PC-3 (cell line): ENCODE measurements at regions not wholly inside any gene's neighbourhood (a gene's known extent, or its start where the extent isn't known, plus 50 kb on each side); places are given as distances from the start of the nearest gene placed in this dataset.

ENCODE experiments used
- ATAC-seq: fragments of 200-7000 bp; cut with Tn5 transposase; 2 replicates; pipeline ENCODE4 v1.9.1; 2020; ENCODE audit warnings: mild to moderate bottlenecking, moderate library complexity
- BruUV-seq: library from RNA; stranded (reverse); fragments of 400-500 nt; replicated peaks from 2 replicates; lab custom pipeline; 2021; lab: Mats Ljungman, UMichigan
- CTCF ChIA-PET: fragments of 300-600 bp; sonication (Branson Sonifier 250); formaldehyde crosslinking; loops from one replicate; lab custom pipeline; 2022; ENCODE audit warnings: antibody characterized with exemption; lab: Charles Lee
- POLR2A ChIA-PET: fragments of 300-600 bp; sonication (Branson Sonifier 250); formaldehyde crosslinking; loops from one replicate; lab custom pipeline; 2022; ENCODE audit warnings: antibody characterized with exemption; ENCODE audit not compliant: unreplicated experiment; lab: Charles Lee
- DNase-seq: peaks from one replicate; pipeline ENCODE4 v3.0.0-alpha.2; 2015
- H2AFZ ChIP-seq: fragments of 300-600 bp; sonication (generic); 2 replicates; pipeline ENCODE4 v1.6.0; 2016; ENCODE audit warnings: antibody characterized with exemption, low read length
- H3F3A ChIP-seq: fragments of 300-600 bp; sonication (generic); one replicate; pipeline ENCODE4 v1.6.0; 2017; ENCODE audit warnings: antibody characterized with exemption, low read length, control low read depth, mild to moderate bottlenecking; ENCODE audit not compliant: unreplicated experiment
- H3K27ac ChIP-seq: fragments of 300-600 bp; sonication (generic); 2 replicates; pipeline ENCODE4 v1.5.1; 2016; ENCODE audit warnings: mild to moderate bottlenecking, low read length
- H3K27me3 ChIP-seq: fragments of 300-600 bp; sonication (generic); 2 replicates; pipeline ENCODE4 v1.6.1; 2016; ENCODE audit warnings: low read length, mixed read lengths
- H3K36me3 ChIP-seq: fragments of 300-600 bp; sonication (generic); 2 replicates; pipeline ENCODE4 v1.6.1; 2016; ENCODE audit warnings: low read depth, mixed run types, low read length, mixed read lengths
- H3K4me1 ChIP-seq: fragments of 300-600 bp; sonication (generic); 2 replicates; pipeline ENCODE4 v1.5.1; 2016; ENCODE audit warnings: low read length; ENCODE audit not compliant: insufficient read depth
- H3K4me2 ChIP-seq: fragments of 300-600 bp; sonication (generic); 2 replicates; pipeline ENCODE4 v1.6.0; 2016; ENCODE audit warnings: low read length
- H3K4me3 ChIP-seq: fragments of 300-600 bp; sonication (generic); 2 replicates; pipeline ENCODE4 v1.5.1; 2016; ENCODE audit warnings: mild to moderate bottlenecking, low read length, mixed read lengths
- H3K79me2 ChIP-seq: fragments of 300-600 bp; sonication (generic); 2 replicates; pipeline ENCODE4 v1.6.1; 2017; ENCODE audit warnings: low read length, mixed read lengths
- H3K9ac ChIP-seq: fragments of 300-600 bp; sonication (generic); 2 replicates; pipeline ENCODE4 v1.6.0; 2016; ENCODE audit warnings: mild to moderate bottlenecking, low read length
- H3K9me2 ChIP-seq: fragments of 300-600 bp; sonication (generic); replicated peaks from 2 replicates; pipeline ENCODE4 v1.6.1; 2016; ENCODE audit warnings: mixed run types, low read length, mixed read lengths
- H3K9me3 ChIP-seq: fragments of 300-600 bp; sonication (generic); 2 replicates; pipeline ENCODE4 v1.6.1; 2016; ENCODE audit warnings: low read length, mixed read lengths
- H4K20me1 ChIP-seq: fragments of 300-600 bp; sonication (generic); 2 replicates; pipeline ENCODE4 v1.6.1; 2016; ENCODE audit warnings: low read length, mixed read lengths
- EZH2 ChIP-seq: fragments of 300-600 bp; sonication (generic); IDR thresholded peaks from one replicate; pipeline ENCODE4 v1.6.1; 2017; ENCODE audit warnings: antibody characterized with exemption, mild to moderate bottlenecking, low read length; ENCODE audit not compliant: unreplicated experiment
- EZH2phosphoT487 ChIP-seq: fragments of 300-600 bp; sonication (generic); IDR thresholded peaks from 2 replicates; pipeline ENCODE4 v1.6.1; 2018; ENCODE audit warnings: mild to moderate bottlenecking, antibody characterized with exemption, low read length, borderline replicate concordance
- intact Hi-C: fragments of 100-400 bp; cut with micrococcal nuclease; formaldehyde crosslinking; loops from 2 replicates; pipeline ENCODE4 v1.9.0; 2023
- TF ChIP-seq, protein P1 (sequence below): fragments of 300-600 bp; sonication (generic); conservative IDR thresholded peaks from 2 replicates; pipeline ENCODE4 v1.5.1; 2017; ENCODE audit warnings: antibody characterized with exemption, low read depth, mild to moderate bottlenecking, low read length

DNA sequence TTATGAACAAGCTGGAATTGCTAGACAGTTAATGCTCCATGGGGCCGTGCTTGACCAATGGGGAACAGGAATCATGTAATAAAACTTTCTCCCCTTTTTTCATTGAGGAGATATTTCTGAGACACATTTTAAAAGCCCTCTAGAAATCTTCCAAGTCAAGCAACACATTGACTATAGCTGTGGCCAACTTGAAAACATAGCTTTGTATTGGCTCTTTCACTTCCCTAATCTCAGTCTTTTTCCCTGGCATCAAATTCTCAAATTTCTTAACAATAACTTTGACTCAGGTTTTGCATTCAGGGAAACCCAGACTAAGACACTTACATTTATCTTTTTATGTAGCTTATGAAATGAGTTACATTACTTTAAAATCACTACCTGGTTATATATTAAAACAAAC lies 947.1 kb upstream of the MBL2 start:
- Histone ChIP-seq H3K4me1 (no peaks in the 10 kb centered on the region), H3K36me3 (no peaks in the 10 kb centered on the region), H3K9me3 (no peaks in the 10 kb centered on the region), H3K9ac (no peak overlapping the region), H3K27ac (no peak overlapping the region), H2AFZ (no peak overlapping the region), H4K20me1 (no peaks in the 10 kb centered on the region), H3K27me3 (no peaks in the 10 kb centered on the region), H3K4me3 (no peak overlapping the region), H3K4me2 (no peak overlapping the region), H3F3A (no peaks in the 10 kb centered on the region), H3K79me2 (no peaks in the 10 kb centered on the region), H3K9me2 (no peaks in the 10 kb centered on the region)
- BruUV-seq: no TSS peak
- POLR2A ChIA-PET: no interaction called here
- ATAC-seq (no peak), DNase-seq (no peak)
- intact Hi-C loops: no loop called here
- TF ChIP-seq EZH2phosphoT487 (no peak), EZH2 (no peak)
- TF ChIP-seq, protein P1, sequence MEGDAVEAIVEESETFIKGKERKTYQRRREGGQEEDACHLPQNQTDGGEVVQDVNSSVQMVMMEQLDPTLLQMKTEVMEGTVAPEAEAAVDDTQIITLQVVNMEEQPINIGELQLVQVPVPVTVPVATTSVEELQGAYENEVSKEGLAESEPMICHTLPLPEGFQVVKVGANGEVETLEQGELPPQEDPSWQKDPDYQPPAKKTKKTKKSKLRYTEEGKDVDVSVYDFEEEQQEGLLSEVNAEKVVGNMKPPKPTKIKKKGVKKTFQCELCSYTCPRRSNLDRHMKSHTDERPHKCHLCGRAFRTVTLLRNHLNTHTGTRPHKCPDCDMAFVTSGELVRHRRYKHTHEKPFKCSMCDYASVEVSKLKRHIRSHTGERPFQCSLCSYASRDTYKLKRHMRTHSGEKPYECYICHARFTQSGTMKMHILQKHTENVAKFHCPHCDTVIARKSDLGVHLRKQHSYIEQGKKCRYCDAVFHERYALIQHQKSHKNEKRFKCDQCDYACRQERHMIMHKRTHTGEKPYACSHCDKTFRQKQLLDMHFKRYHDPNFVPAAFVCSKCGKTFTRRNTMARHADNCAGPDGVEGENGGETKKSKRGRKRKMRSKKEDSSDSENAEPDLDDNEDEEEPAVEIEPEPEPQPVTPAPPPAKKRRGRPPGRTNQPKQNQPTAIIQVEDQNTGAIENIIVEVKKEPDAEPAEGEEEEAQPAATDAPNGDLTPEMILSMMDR: no peak
- CTCF ChIA-PET: no interaction called here

DNA sequence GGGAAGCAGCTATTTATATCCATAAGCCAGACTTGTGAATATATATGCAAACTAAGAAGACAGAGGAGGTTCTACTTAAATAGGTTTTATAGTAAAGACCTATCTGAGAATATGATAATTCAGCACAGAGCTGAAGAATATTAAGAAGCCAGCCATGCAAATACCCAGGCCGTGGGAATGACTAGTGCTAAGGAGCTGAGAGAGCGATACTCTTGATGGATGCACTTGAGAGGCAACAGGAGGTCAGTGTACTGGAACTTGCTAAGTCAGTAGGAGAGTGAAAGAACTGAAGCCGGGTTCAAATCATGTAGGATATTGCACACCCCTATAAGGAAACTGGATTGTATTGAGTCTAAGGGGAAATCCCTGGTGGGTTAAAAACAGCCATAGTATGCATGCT lies 943.6 kb upstream of the MBL2 start:
- no peak overlapping the region for H3K4me2 ChIP-seq
- intact Hi-C loops: no loop called here
- CTCF ChIA-PET: no interaction called here

DNA sequence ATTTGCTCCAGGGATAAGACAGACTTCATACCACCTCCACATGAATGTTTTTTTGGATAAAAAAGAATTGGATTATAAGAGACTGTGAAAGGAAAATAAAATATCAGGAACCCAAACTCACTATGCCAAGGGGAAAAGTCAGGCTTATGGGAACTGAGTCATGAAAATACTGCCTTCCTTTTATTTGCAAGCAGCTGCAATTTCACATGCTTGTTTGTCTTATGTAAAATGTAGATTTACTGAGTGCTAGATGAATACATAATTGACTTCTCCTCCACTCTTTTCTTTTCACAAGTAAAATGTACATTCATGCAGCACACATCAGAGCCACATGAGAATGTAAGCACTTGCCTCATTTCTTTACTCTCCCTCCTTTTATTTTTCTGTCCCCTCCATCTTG lies 940.8 kb upstream of the MBL2 start:
- H3K9ac ChIP-seq: no peak overlapping the region
- CTCF ChIA-PET: no interaction called here
- TF ChIP-seq EZH2: no peak
- no peak for TF ChIP-seq EZH2phosphoT487
- TF ChIP-seq, protein P1: no peak
- POLR2A ChIA-PET: no interaction called here
- no peaks in the 10 kb centered on the region for H3F3A ChIP-seq
- no peaks in the 10 kb centered on the region for H3K9me3 ChIP-seq
- no peak for DNase-seq
- H3K27me3 ChIP-seq: no peaks in the 10 kb centered on the region
- no peaks in the 10 kb centered on the region for H3K9me2 ChIP-seq
- no TSS peak for BruUV-seq
- H3K36me3 ChIP-seq: no peaks in the 10 kb centered on the region
- ATAC-seq: peak; percentile 65
- H3K4me3 ChIP-seq: no peak overlapping the region
- no peak overlapping the region for H3K4me2 ChIP-seq
- H2AFZ ChIP-seq: no peak overlapping the region
- no peak overlapping the region for H3K27ac ChIP-seq
- no peaks in the 10 kb centered on the region for H3K4me1 ChIP-seq
- intact Hi-C loops: no loop called here
- H3K79me2 ChIP-seq: no peaks in the 10 kb centered on the region
- H4K20me1 ChIP-seq: no peaks in the 10 kb centered on the region

More for the DNA sequence above, 943.6 kb upstream of the MBL2 start:
- H3K9me2 ChIP-seq: no peaks in the 10 kb centered on the region
- DNase-seq (no peak), ATAC-seq (no peak)
- POLR2A ChIA-PET: no interaction called here
- no peak overlapping the region for H3K27ac ChIP-seq
- no peak overlapping the region for H3K9ac ChIP-seq
- no peak overlapping the region for H3K4me3 ChIP-seq
- H3F3A ChIP-seq: no peaks in the 10 kb centered on the region
- H3K9me3 ChIP-seq: no peaks in the 10 kb centered on the region
- no TSS peak for BruUV-seq
- H3K27me3 ChIP-seq: no peaks in the 10 kb centered on the region
- H4K20me1 ChIP-seq: no peaks in the 10 kb centered on the region
- no peaks in the 10 kb centered on the region for H3K4me1 ChIP-seq
- no peaks in the 10 kb centered on the region for H3K79me2 ChIP-seq
- no peaks in the 10 kb centered on the region for H3K36me3 ChIP-seq
- H2AFZ ChIP-seq: no peak overlapping the region
- TF ChIP-seq EZH2 (no peak), EZH2phosphoT487 (no peak)
- TF ChIP-seq, protein P1: no peak
